HG03565 (cell line): ENCODE measurements at regions not wholly inside any gene's neighbourhood (a gene's known extent, or its start where the extent isn't known, plus 50 kb on each side); places are given as distances from the start of the nearest gene placed in this dataset.
"Not testable (repeated sequence)": the region's sequence is repeated elsewhere in the genome, so short reads cannot be mapped to it uniquely, and the experiment has no call there.

Experiments used
- ATAC-seq: cut with Tn5 transposase; IDR thresholded peaks from one replicate; pipeline ENCODE4 v1.9.1; 2021; ENCODE audit warnings: mild to moderate bottlenecking, moderate library complexity; ENCODE audit not compliant: unreplicated experiment

DNA sequence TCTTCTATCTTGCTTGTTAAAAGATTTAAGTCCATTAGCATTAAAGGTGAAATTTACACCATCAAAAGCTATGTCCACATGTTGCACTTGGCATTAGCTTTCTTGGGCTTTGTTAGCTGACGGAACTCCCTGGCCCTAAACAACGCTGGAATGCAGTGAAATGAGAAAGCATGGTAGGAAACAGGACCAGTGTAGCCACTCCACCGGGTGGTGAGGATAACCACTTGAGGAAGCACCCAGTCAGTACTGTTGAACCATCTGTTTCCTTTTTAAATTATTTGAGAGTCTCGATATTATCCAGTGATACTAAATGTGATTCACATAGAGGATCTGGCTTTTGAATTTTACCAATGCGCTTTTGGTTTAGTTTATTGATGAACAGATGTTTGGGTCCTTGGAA, 374.9 kb upstream of the NOX3 start:
- no peak for ATAC-seq

- ATAC-seq: no peak
Measured at GRCh38 chr6:155829646-155830045, 374.0 kb upstream of the NOX3 start.

DNA sequence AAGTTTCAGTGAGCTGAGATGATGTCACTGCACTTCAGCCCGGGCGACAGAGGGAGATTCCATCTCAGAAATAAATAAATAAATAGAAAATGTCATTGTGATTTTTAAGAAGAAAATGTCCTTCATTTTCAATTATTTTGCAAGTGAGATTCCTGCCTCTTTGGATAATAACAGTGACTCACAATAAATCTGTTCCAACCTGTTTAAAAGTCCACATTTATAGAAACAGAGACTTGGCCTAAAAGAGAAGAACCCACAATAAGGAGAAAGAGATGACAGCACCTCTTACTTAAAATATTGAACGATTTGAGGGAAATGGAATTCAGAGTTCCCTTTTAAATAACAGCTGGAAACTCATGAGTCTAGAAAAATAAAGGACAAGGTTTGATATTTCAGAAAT, 373.4 kb upstream of the NOX3 start:
- ATAC-seq: no peak

- no peak for ATAC-seq
Measured at GRCh38 chr6:155818698-155819097, 363.1 kb upstream of the NOX3 start.

GRCh38 chr6:155813548-155813947, 357.9 kb upstream of the NOX3 start:
- ATAC-seq: no peak

DNA sequence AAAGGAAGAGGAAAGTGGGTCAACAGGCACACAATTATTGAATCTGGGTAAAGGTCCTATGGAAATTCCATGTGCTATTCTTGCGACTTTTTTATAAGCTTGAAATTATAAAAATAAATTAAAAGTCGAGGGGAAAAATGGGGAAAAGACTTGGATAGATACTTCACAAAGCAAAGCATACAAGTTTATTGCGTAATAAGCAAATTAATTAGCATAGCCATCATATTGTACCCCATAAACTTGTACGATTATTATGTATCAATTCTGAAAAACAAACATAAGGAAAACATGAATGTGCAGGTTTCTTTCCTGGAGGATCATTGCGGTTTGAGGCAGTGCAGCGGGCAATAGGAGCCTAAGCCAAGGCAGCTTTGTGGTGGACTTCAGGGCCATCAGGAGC, 351.6 kb upstream of the NOX3 start:
- no peak for ATAC-seq

DNA sequence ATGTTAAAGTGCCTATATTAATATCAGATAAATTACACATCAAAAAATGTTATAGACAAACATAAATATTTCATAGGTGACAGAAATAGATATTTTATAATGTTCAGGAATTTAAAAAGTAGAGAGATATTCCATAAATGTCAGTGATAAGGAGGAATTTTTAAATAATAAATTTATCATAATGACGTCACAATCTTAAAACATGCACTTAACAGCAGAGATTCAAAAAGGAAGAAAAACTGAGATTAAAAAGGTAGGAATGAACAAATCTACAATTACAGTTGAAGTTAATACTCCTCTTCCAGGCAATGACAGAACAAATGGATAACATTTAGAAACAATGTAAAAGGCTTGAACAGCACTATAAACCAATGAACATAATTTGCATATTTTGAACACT, 345.4 kb upstream of the NOX3 start:
- ATAC-seq: no peak

GRCh38 chr6:155798876-155799275, 343.2 kb upstream of the NOX3 start:
- not testable (repeated sequence) for ATAC-seq

DNA sequence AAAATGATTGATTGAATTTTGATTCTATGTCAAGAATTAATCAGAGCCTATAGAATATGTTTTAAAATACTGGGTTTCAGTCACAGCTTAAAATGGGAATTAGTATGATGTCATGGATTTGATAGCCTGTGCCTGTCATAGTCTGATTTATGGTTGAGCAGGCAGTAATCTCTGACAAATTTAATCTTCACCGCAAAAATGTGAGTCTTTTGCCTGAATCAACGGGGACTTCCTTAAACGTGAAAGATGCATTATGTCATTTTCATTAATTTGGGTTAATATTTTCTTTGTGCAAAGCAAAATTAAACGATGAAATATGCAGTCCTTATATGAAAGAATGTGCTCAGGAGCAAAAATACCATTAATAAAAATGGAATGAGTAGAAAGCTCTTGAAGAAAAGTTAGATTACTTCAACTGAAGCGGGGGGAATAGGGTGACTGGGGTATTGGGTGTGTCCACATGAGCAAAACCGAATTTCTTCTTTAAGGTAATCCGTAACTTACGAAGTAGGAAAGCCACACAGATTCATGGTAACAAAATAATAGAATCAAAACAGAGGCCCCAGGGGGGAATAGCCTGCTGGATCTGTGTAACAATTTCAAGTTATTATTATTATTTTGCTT, 339.6 kb upstream of the NOX3 start:
- ATAC-seq: no peak

- no peak for ATAC-seq
Measured at GRCh38 chr6:155791891-155792290, 336.3 kb upstream of the NOX3 start.

DNA sequence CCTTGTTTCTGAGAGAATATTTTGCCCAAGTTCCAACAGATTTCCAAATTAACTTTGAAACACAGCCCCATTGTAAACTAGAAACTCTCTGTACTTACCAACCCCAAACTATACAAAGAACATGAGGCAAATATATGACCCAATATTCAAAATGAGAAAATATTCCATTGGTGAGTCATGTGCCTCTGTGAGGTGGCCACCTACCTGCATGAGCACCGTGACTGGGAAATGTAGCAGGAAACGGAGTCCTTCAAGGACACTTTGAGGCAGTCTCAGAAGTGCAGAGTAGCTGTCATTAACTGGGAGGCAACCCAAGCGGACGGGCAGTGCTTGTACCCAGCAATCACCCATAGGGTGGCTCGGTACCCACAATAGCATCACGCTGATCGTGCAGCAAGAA, 335.5 kb upstream of the NOX3 start:
- no peak for ATAC-seq

GRCh38 chr6:155787168-155787567, 331.5 kb upstream of the NOX3 start:
- ATAC-seq: no peak

GRCh38 chr6:155786528-155786927, 330.9 kb upstream of the NOX3 start:
- ATAC-seq: no peak

GRCh38 chr6:155782739-155783459, 327.3 kb upstream of the NOX3 start:
- ATAC-seq: no peak

GRCh38 chr6:155782320-155782731, 326.7 kb upstream of the NOX3 start:
- ATAC-seq: no peak

DNA sequence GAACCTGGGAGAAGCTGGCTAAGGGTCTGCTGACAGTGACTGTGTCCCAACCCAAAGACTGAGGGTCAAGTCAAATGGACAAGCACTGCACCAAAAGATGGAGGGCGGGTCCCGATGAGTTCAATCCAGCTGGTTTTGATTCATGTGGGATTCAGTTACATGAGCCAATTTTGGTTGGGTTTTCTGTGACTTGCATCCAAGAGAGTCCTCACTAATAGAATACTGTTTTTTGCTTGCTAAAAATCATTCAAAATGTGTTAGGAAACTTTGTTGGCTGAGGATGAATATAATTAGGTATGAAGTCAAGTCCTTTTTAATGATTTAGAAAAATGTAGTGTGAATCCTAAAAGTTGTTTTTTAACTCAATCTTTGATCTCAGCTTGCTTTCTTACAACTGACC, 323.8 kb upstream of the NOX3 start:
- no peak for ATAC-seq

DNA sequence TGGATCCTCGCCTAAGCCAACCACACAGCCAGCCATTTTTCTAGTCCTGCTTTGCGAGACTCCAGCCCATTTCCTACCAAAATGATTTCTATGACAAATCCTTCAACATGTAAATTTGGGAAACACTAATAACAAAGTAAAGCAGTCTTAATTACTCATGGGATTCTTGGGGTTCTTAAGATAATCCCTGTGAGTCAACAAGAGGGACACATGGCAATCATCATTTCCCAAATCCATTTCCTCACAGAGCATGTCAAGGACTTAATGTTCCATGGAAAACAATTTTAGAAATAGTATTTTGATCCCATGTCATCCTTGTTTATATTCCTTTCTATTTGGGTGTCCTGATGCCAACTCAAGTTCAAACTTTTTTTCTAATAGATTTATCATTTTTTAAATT, 322.7 kb upstream of the NOX3 start:
- ATAC-seq: no peak

GRCh38 chr6:155771822-155772221, 316.2 kb upstream of the NOX3 start:
- no peak for ATAC-seq

GRCh38 chr6:155770856-155771255, 315.2 kb upstream of the NOX3 start:
- ATAC-seq: no peak

DNA sequence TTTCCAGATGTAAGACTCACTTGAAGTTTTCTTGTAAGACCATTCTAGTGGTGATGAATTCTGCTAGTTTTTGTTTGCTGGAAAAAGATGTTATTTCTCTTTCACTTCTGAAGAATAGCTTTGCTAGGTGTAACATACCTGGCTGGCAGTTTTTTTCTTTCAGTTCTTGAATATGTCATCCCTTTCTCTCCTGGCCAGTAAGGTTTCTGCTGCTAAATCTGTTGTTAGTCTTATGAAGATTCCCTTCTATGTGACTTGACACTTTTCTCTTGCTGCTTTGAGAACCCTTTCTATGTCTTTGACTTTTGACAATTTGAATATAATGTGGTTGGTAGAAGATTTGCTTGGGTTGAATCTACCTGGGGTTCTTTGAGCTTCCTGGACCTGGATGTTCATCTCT, 314.7 kb upstream of the NOX3 start:
- ATAC-seq: no peak

- no peak for ATAC-seq
Measured at GRCh38 chr6:155765275-155766194, 309.9 kb upstream of the NOX3 start.

DNA sequence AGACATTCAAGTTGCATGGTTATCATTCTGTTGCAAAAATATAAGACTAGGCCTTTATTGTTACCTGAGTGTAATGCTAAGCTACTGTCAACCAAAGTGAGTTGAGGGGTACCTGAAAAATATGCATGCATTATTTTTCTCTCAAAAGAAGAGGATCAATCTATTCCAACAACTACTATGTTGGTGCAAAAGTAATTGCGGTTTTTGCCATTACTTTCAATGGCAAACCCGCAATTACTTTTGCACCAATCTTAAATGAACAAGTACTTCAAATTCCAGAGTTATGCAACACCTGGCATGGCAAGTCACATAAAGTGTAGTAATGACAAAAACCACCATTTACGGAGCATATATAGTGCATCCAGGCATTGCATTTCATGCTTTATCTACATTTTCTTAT, 307.0 kb upstream of the NOX3 start:
- ATAC-seq: no peak
